Thyroid gland (tissue), 4 donors: ENCODE measurements at regions not wholly inside any gene's neighbourhood (a gene's known extent, or its start where the extent isn't known, plus 50 kb on each side); places are given as distances from the start of the nearest gene placed in this dataset.

Source experiments
- POLR2A ChIP-seq, 2 donors: fragments of 450-650 bp; IDR thresholded peaks; one replicate each; pipeline ENCODE4 v1.6.1; 2017; ENCODE audit warnings: antibody characterized with exemption in 2 of 2, mild to moderate bottlenecking in 2 of 2, moderate library complexity in 1 of 2
- TF ChIP-seq, protein P1 (sequence below), 6 experiments: fragments of 200-600 bp in 3 of 6; fragments of 450-650 bp in 3 of 6; sonication (generic) in 3 of 6; IDR thresholded peaks; one replicate each; pipeline ENCODE4 v1.5.1; 2016 to 2019; ENCODE audit warnings: antibody characterized with exemption in 6 of 6, mild to moderate bottlenecking in 2 of 6, inconsistent platforms in 1 of 6, moderate library complexity in 1 of 6

DNA sequence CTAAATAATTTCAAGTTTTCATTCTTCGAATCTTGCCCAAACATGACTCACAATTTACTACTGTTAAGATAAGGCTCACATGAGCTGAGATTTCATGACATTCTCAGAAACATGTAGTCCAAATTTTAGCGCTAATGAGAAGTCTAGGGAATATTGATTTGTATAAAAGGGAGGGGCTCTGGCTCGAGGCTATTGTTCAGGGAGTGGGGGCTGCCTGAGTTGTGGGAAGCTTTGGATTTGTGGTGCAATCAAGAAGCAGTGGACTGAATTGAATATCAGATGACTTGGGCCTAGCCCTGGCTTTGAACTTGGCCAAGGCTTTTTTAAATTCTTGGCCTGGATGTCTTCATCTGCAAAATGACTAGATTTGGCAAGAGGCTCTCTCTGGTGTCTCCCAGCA is 674.9 kb upstream of the FANCL start:
- TF ChIP-seq POLR2A (IDR thresholded peaks at IDR 0.05) = no peak
- TF ChIP-seq, protein P1, sequence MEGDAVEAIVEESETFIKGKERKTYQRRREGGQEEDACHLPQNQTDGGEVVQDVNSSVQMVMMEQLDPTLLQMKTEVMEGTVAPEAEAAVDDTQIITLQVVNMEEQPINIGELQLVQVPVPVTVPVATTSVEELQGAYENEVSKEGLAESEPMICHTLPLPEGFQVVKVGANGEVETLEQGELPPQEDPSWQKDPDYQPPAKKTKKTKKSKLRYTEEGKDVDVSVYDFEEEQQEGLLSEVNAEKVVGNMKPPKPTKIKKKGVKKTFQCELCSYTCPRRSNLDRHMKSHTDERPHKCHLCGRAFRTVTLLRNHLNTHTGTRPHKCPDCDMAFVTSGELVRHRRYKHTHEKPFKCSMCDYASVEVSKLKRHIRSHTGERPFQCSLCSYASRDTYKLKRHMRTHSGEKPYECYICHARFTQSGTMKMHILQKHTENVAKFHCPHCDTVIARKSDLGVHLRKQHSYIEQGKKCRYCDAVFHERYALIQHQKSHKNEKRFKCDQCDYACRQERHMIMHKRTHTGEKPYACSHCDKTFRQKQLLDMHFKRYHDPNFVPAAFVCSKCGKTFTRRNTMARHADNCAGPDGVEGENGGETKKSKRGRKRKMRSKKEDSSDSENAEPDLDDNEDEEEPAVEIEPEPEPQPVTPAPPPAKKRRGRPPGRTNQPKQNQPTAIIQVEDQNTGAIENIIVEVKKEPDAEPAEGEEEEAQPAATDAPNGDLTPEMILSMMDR (IDR thresholded peaks at IDR 0.05) = no peak
